Parathyroid adenoma (tissue), 2 donors: ENCODE measurements at regions not wholly inside any gene's neighbourhood (a gene's known extent, or its start where the extent isn't known, plus 50 kb on each side); places are given as distances from the start of the nearest gene placed in this dataset.
A peak's percentile ranks its signal among the peaks of the same experiment; 100 is the strongest.
"Not testable (repeated sequence)": the region's sequence is repeated elsewhere in the genome, so short reads cannot be mapped to it uniquely, and the experiment has no call there.

Experiments used
- H2AFZ ChIP-seq: fragments of 300-600 bp; sonication (generic); one replicate; pipeline ENCODE4 v1.7.0; 2017; ENCODE audit warnings: antibody characterized with exemption, mild to moderate bottlenecking
- H3K27ac ChIP-seq: fragments of 300-600 bp; sonication (generic); one replicate; pipeline ENCODE4 v1.7.0; 2017
- H3K27me3 ChIP-seq: fragments of 300-600 bp; sonication (generic); one replicate; pipeline ENCODE4 v1.7.0; 2017; ENCODE audit warnings: low read length; ENCODE audit not compliant: control insufficient read depth, insufficient read depth
- H3K36me3 ChIP-seq: fragments of 300-600 bp; sonication (generic); one replicate; pipeline ENCODE4 v1.7.0; 2017; ENCODE audit warnings: low read length; ENCODE audit not compliant: control insufficient read depth, insufficient read depth
- H3K4me1 ChIP-seq: fragments of 300-600 bp; sonication (generic); one replicate; pipeline ENCODE4 v1.7.0; 2017; ENCODE audit warnings: control low read depth
- H3K4me2 ChIP-seq: fragments of 300-600 bp; sonication (generic); one replicate; pipeline ENCODE4 v1.7.0; 2017; ENCODE audit warnings: low read length
- H3K4me3 ChIP-seq: fragments of 300-600 bp; sonication (generic); one replicate; pipeline ENCODE4 v1.7.0; 2017; ENCODE audit warnings: low read depth, low read length
- H3K79me2 ChIP-seq: fragments of 300-600 bp; sonication (generic); one replicate; pipeline ENCODE4 v1.7.0; 2017; ENCODE audit warnings: control low read depth
- H3K9ac ChIP-seq: fragments of 300-600 bp; sonication (generic); one replicate; pipeline ENCODE4 v1.7.0; 2017; ENCODE audit warnings: mild to moderate bottlenecking
- H3K9me3 ChIP-seq: fragments of 300-600 bp; sonication (generic); one replicate; pipeline ENCODE4 v1.7.0; 2017; ENCODE audit warnings: low read length; ENCODE audit not compliant: control insufficient read depth
- CTCF ChIP-seq: fragments of 300-600 bp; sonication (generic); IDR thresholded peaks from one replicate; pipeline ENCODE4 v1.7.0; 2017; ENCODE audit warnings: antibody characterized with exemption, mild to moderate bottlenecking
- donor health status: primary hyperparathyroidism.

- H3K9me3 ChIP-seq = no peaks in the 10 kb centered on the region
Observed at GRCh38 chr6:145277358-145278086, 457.8 kb downstream of the EPM2A start.

GRCh38 chr6:145278163-145278807 is 457.0 kb downstream of the EPM2A start:
- TF ChIP-seq CTCF = peak; percentile 12
- Histone ChIP-seq H3K27ac (peak overlapping the region; percentile 36), H3K4me2 (no peak overlapping the region), H3K9me3 (no peaks in the 10 kb centered on the region), H3K4me3 (no peak overlapping the region), H3K4me1 (peaks cover 23% of the 10 kb centered on the region), H3K9ac (no peak overlapping the region), H3K27me3 (no peaks in the 10 kb centered on the region), H3K79me2 (no peaks in the 10 kb centered on the region), H3K36me3 (no peaks in the 10 kb centered on the region), H2AFZ (peak overlapping the region; percentile 50)

More at GRCh38 chr6:145277358-145278086, 457.8 kb downstream of the EPM2A start:
- H3K4me2 ChIP-seq = no peak overlapping the region
- no peaks in the 10 kb centered on the region for H3K27me3 ChIP-seq
- peaks cover 23% of the 10 kb centered on the region for H3K4me1 ChIP-seq
- peak overlapping the region; percentile 36 for H3K27ac ChIP-seq
- no peak for TF ChIP-seq CTCF
- peak overlapping the region; percentile 50 for H2AFZ ChIP-seq
- no peak overlapping the region for H3K4me3 ChIP-seq
- no peaks in the 10 kb centered on the region for H3K79me2 ChIP-seq
- H3K9ac ChIP-seq = no peak overlapping the region
- no peaks in the 10 kb centered on the region for H3K36me3 ChIP-seq

- H3K27ac ChIP-seq = no peak overlapping the region
- H3K4me2 ChIP-seq = no peak overlapping the region
- peaks cover 23% of the 10 kb centered on the region for H3K4me1 ChIP-seq
- no peaks in the 10 kb centered on the region for H3K36me3 ChIP-seq
- no peak overlapping the region for H2AFZ ChIP-seq
- no peaks in the 10 kb centered on the region for H3K79me2 ChIP-seq
- no peak overlapping the region for H3K9ac ChIP-seq
- no peak for TF ChIP-seq CTCF
- H3K4me3 ChIP-seq = no peak overlapping the region
- H3K27me3 ChIP-seq = no peaks in the 10 kb centered on the region
- no peaks in the 10 kb centered on the region for H3K9me3 ChIP-seq
Observed at GRCh38 chr6:145279551-145279950, 455.8 kb downstream of the EPM2A start.

GRCh38 chr6:145279993-145280392 is 455.3 kb downstream of the EPM2A start:
- Histone ChIP-seq H3K9ac (no peak overlapping the region), H3K79me2 (no peaks in the 10 kb centered on the region), H3K27me3 (no peaks in the 10 kb centered on the region), H3K4me1 (peaks cover 23% of the 10 kb centered on the region), H2AFZ (no peak overlapping the region), H3K4me2 (no peak overlapping the region), H3K36me3 (no peaks in the 10 kb centered on the region), H3K4me3 (no peak overlapping the region), H3K9me3 (no peaks in the 10 kb centered on the region), H3K27ac (no peak overlapping the region)
- TF ChIP-seq CTCF = no peak

GRCh38 chr6:145283209-145283608 is 452.1 kb downstream of the EPM2A start:
- H3K79me2 ChIP-seq, H3K4me1 ChIP-seq, H3K27me3 ChIP-seq, H2AFZ ChIP-seq, H3K36me3 ChIP-seq, H3K9ac ChIP-seq, H3K4me2 ChIP-seq, H3K4me3 ChIP-seq, H3K9me3 ChIP-seq, H3K27ac ChIP-seq: not testable (repeated sequence)
